Skeletal muscle satellite cell (primary cell): ENCODE measurements at regions not wholly inside any gene's neighbourhood (a gene's known extent, or its start where the extent isn't known, plus 50 kb on each side); places are given as distances from the start of the nearest gene placed in this dataset.
A peak's percentile ranks its signal among the peaks of the same experiment; 100 is the strongest.

Experiments
- H3K27me3 ChIP-seq: 2 replicates; pipeline ENCODE4 v1.7.0; 2013; ENCODE audit warnings: low read length; ENCODE audit not compliant: control insufficient read depth, insufficient read depth
- H3K36me3 ChIP-seq: 2 replicates; pipeline ENCODE4 v1.7.0; 2013; ENCODE audit warnings: mild to moderate bottlenecking, control low read depth, low read length; ENCODE audit not compliant: insufficient read depth
- H3K4me1 ChIP-seq: 2 replicates; pipeline ENCODE4 v1.7.0; 2013; ENCODE audit warnings: low read length; ENCODE audit not compliant: control insufficient read depth, insufficient read depth
- H3K4me2 ChIP-seq: 2 replicates; pipeline ENCODE4 v1.7.0; 2013; ENCODE audit warnings: mild to moderate bottlenecking, low read length
- H3K4me3 ChIP-seq: 2 replicates; pipeline ENCODE4 v1.7.0; 2013; ENCODE audit warnings: low read length
- H3K9ac ChIP-seq: 2 replicates; pipeline ENCODE4 v1.7.0; 2013; ENCODE audit warnings: mild to moderate bottlenecking, low read depth, low read length, moderate library complexity
- H3K9me3 ChIP-seq: replicated peaks from 2 replicates; pipeline ENCODE4 v1.7.0; 2013; ENCODE audit warnings: mild to moderate bottlenecking, control low read depth, low read length

GRCh38 chr6:126152372-126152745 lies 166.0 kb downstream of the TRMT11 start:
- Histone ChIP-seq H3K36me3 (no peaks in the 10 kb centered on the region), H3K4me3 (no peak overlapping the region), H3K4me1 (no peaks in the 10 kb centered on the region), H3K9me3 (no peaks in the 10 kb centered on the region), H3K4me2 (no peak overlapping the region), H3K9ac (no peak overlapping the region), H3K27me3 (no peaks in the 10 kb centered on the region)

- no peak overlapping the region for H3K4me3 ChIP-seq
- no peaks in the 10 kb centered on the region for H3K27me3 ChIP-seq
- no peaks in the 10 kb centered on the region for H3K36me3 ChIP-seq
- H3K9ac ChIP-seq: no peak overlapping the region
- H3K9me3 ChIP-seq: no peaks in the 10 kb centered on the region
- H3K4me1 ChIP-seq: no peaks in the 10 kb centered on the region
- H3K4me2 ChIP-seq: no peak overlapping the region
Measured at GRCh38 chr6:126153661-126154060, 167.3 kb downstream of the TRMT11 start.

- Histone ChIP-seq H3K9ac (no peak overlapping the region), H3K9me3 (no peaks in the 10 kb centered on the region), H3K27me3 (no peaks in the 10 kb centered on the region), H3K4me1 (no peaks in the 10 kb centered on the region), H3K36me3 (no peaks in the 10 kb centered on the region), H3K4me2 (no peak overlapping the region), H3K4me3 (no peak overlapping the region)
Measured at GRCh38 chr6:126156973-126157372, 170.6 kb downstream of the TRMT11 start.

- Histone ChIP-seq H3K4me3 (no peak overlapping the region), H3K27me3 (no peaks in the 10 kb centered on the region), H3K36me3 (no peaks in the 10 kb centered on the region), H3K9ac (no peak overlapping the region), H3K4me1 (no peaks in the 10 kb centered on the region), H3K4me2 (no peak overlapping the region), H3K9me3 (no peaks in the 10 kb centered on the region)
Measured at GRCh38 chr6:126167726-126168125, 172.2 kb upstream of the CENPW start.

- Histone ChIP-seq H3K4me2 (no peak overlapping the region), H3K4me3 (no peak overlapping the region), H3K36me3 (no peaks in the 10 kb centered on the region), H3K9ac (no peak overlapping the region), H3K27me3 (no peaks in the 10 kb centered on the region), H3K9me3 (no peaks in the 10 kb centered on the region), H3K4me1 (no peaks in the 10 kb centered on the region)
Measured at GRCh38 chr6:126170433-126170832, 169.5 kb upstream of the CENPW start.

- Histone ChIP-seq H3K36me3 (no peaks in the 10 kb centered on the region), H3K4me1 (no peaks in the 10 kb centered on the region), H3K9ac (no peak overlapping the region), H3K9me3 (no peaks in the 10 kb centered on the region), H3K4me2 (no peak overlapping the region), H3K4me3 (no peak overlapping the region), H3K27me3 (no peaks in the 10 kb centered on the region)
Measured at GRCh38 chr6:126170978-126171382, 168.9 kb upstream of the CENPW start.

GRCh38 chr6:126172131-126172530 lies 167.8 kb upstream of the CENPW start:
- H3K4me1 ChIP-seq: no peaks in the 10 kb centered on the region
- H3K27me3 ChIP-seq: no peaks in the 10 kb centered on the region
- H3K4me3 ChIP-seq: no peak overlapping the region
- H3K9me3 ChIP-seq: no peaks in the 10 kb centered on the region
- H3K9ac ChIP-seq: no peak overlapping the region
- H3K36me3 ChIP-seq: no peaks in the 10 kb centered on the region
- no peak overlapping the region for H3K4me2 ChIP-seq

GRCh38 chr6:126173265-126173664 lies 166.7 kb upstream of the CENPW start:
- Histone ChIP-seq H3K4me2 (no peak overlapping the region), H3K27me3 (no peaks in the 10 kb centered on the region), H3K9me3 (no peaks in the 10 kb centered on the region), H3K4me1 (no peaks in the 10 kb centered on the region), H3K36me3 (no peaks in the 10 kb centered on the region), H3K9ac (no peak overlapping the region), H3K4me3 (no peak overlapping the region)

- Histone ChIP-seq H3K4me2 (no peak overlapping the region), H3K4me3 (no peak overlapping the region), H3K9ac (no peak overlapping the region), H3K9me3 (no peaks in the 10 kb centered on the region), H3K36me3 (no peaks in the 10 kb centered on the region), H3K4me1 (no peaks in the 10 kb centered on the region), H3K27me3 (peaks cover 6% of the 10 kb centered on the region)
Measured at GRCh38 chr6:126174697-126175096, 165.2 kb upstream of the CENPW start.

- peaks cover 2% of the 10 kb centered on the region for H3K4me1 ChIP-seq
- peaks cover 6% of the 10 kb centered on the region for H3K27me3 ChIP-seq
- H3K9ac ChIP-seq: no peak overlapping the region
- H3K9me3 ChIP-seq: no peaks in the 10 kb centered on the region
- no peaks in the 10 kb centered on the region for H3K36me3 ChIP-seq
- H3K4me3 ChIP-seq: no peak overlapping the region
- H3K4me2 ChIP-seq: no peak overlapping the region
Measured at GRCh38 chr6:126175251-126175650, 164.7 kb upstream of the CENPW start.

- H3K9me3 ChIP-seq: no peaks in the 10 kb centered on the region
- H3K4me3 ChIP-seq: no peak overlapping the region
- H3K4me2 ChIP-seq: no peak overlapping the region
- peaks cover 10% of the 10 kb centered on the region for H3K4me1 ChIP-seq
- H3K9ac ChIP-seq: no peak overlapping the region
- peaks cover 6% of the 10 kb centered on the region for H3K27me3 ChIP-seq
- no peaks in the 10 kb centered on the region for H3K36me3 ChIP-seq
Measured at GRCh38 chr6:126176282-126176681, 163.6 kb upstream of the CENPW start.

GRCh38 chr6:126180585-126180984 lies 159.3 kb upstream of the CENPW start:
- Histone ChIP-seq H3K9me3 (no peaks in the 10 kb centered on the region), H3K4me3 (no peak overlapping the region), H3K27me3 (peaks cover 14% of the 10 kb centered on the region), H3K9ac (peak overlapping the region; percentile 12), H3K4me2 (no peak overlapping the region), H3K36me3 (no peaks in the 10 kb centered on the region), H3K4me1 (peaks cover 13% of the 10 kb centered on the region)
